Transverse colon (tissue), 3 donors: ENCODE measurements at regions not wholly inside any gene's neighbourhood (a gene's known extent, or its start where the extent isn't known, plus 50 kb on each side); places are given as distances from the start of the nearest gene placed in this dataset.

Experiments
- CTCF ChIP-seq, 5 experiments: fragments of 200-600 bp in 3 of 5; fragments of 450-650 bp in 2 of 5; sonication (generic) in 3 of 5; IDR thresholded peaks; 1 replicate in 2 of 5; 2 replicates in 3 of 5; pipeline ENCODE4 v1.5.1; 2016 to 2017; ENCODE audit warnings: antibody characterized with exemption in 5 of 5, inconsistent platforms in 3 of 5, mild to moderate bottlenecking in 2 of 5, moderate library complexity in 1 of 5
- EP300 ChIP-seq: sonication (generic); formaldehyde crosslinking; IDR thresholded peaks from one replicate; pipeline ENCODE4 v1.6.1; 2017; ENCODE audit warnings: antibody characterized with exemption, low read depth

- TF ChIP-seq CTCF (IDR thresholded peaks at IDR 0.05) (no peak), EP300 (no peak)
Observed at GRCh38 chr1:67952071-67952470, 98.4 kb downstream of the DIRAS3 start.
